Trophoblast cell (in vitro differentiated cells and primary cell): ENCODE measurements at regions not wholly inside any gene's neighbourhood (a gene's known extent, or its start where the extent isn't known, plus 50 kb on each side); places are given as distances from the start of the nearest gene placed in this dataset.

Experiments
- DNase-seq, 2 donors: peaks; one replicate each; pipeline ENCODE4 v3.0.0-alpha.2; 2016
- H2AFZ ChIP-seq: 2 replicates; pipeline ENCODE4 v1.6.1; 2013; ENCODE audit warnings: low read length, moderate library complexity, mild to moderate bottlenecking; ENCODE audit not compliant: insufficient read depth, poor library complexity
- H2AK5ac ChIP-seq: 2 replicates; pipeline ENCODE4 v1.6.1; 2013; ENCODE audit warnings: mild to moderate bottlenecking, low read length
- H2BK120ac ChIP-seq: 2 replicates; pipeline ENCODE4 v1.6.1; 2013; ENCODE audit warnings: low read length, mild to moderate bottlenecking, moderate library complexity; ENCODE audit not compliant: insufficient read depth, poor library complexity
- H2BK12ac ChIP-seq: 2 replicates; pipeline ENCODE4 v1.6.1; 2013; ENCODE audit warnings: mild to moderate bottlenecking, low read length, moderate library complexity
- H2BK5ac ChIP-seq: 2 replicates; pipeline ENCODE4 v1.6.1; 2013; ENCODE audit warnings: low read length, low read depth, moderate library complexity, mild to moderate bottlenecking; ENCODE audit not compliant: poor library complexity
- H3K14ac ChIP-seq: 2 replicates; pipeline ENCODE4 v1.6.1; 2013; ENCODE audit warnings: mild to moderate bottlenecking, low read length
- H3K18ac ChIP-seq: 2 replicates; pipeline ENCODE4 v1.6.1; 2013; ENCODE audit warnings: mild to moderate bottlenecking, low read length
- H3K23ac ChIP-seq: 2 replicates; pipeline ENCODE4 v1.6.1; 2013; ENCODE audit warnings: low read length
- H3K27ac ChIP-seq: 2 replicates; pipeline ENCODE4 v1.5.1; 2013; ENCODE audit warnings: low read depth, mild to moderate bottlenecking, inconsistent platforms, low read length, moderate library complexity
- H3K27me3 ChIP-seq: 2 replicates; pipeline ENCODE4 v1.6.1; 2013; ENCODE audit warnings: inconsistent platforms, mild to moderate bottlenecking, low read length, moderate library complexity; ENCODE audit not compliant: insufficient read depth
- H3K36me3 ChIP-seq, 2 experiments: 1 replicate in 1 of 2; 2 replicates in 1 of 2; pipeline ENCODE4 v1.6.1; 2013; ENCODE audit warnings: low read length in 2 of 2, mild to moderate bottlenecking in 2 of 2, moderate library complexity in 1 of 2; ENCODE audit not compliant: insufficient read depth in 2 of 2, control insufficient read depth in 1 of 2
- H3K4ac ChIP-seq: 2 replicates; pipeline ENCODE4 v1.6.1; 2013; ENCODE audit warnings: low read depth, mild to moderate bottlenecking, low read length, moderate library complexity
- H3K4me1 ChIP-seq, 2 experiments: 1 replicate in 1 of 2; 2 replicates in 1 of 2; pipeline ENCODE4 v1.6.1; 2013; ENCODE audit warnings: low read length in 2 of 2, mild to moderate bottlenecking in 2 of 2, moderate library complexity in 1 of 2; ENCODE audit not compliant: insufficient read depth in 2 of 2, control insufficient read depth in 1 of 2
- H3K4me2 ChIP-seq: 2 replicates; pipeline ENCODE4 v1.6.1; 2013; ENCODE audit warnings: inconsistent platforms, mild to moderate bottlenecking, low read length, moderate library complexity
- H3K4me3 ChIP-seq: 2 replicates; pipeline ENCODE4 v1.5.1; 2013; ENCODE audit warnings: mild to moderate bottlenecking, low read depth, low read length, inconsistent platforms
- H3K79me1 ChIP-seq: one replicate; pipeline ENCODE4 v1.6.1; 2013; ENCODE audit warnings: low read length
- H3K79me2 ChIP-seq: 2 replicates; pipeline ENCODE4 v1.6.1; 2013; ENCODE audit warnings: low read length, mild to moderate bottlenecking; ENCODE audit not compliant: control insufficient read depth, insufficient read depth, poor library complexity
- H3K9ac ChIP-seq: 2 replicates; pipeline ENCODE4 v1.6.1; 2013; ENCODE audit warnings: mild to moderate bottlenecking, low read length
- H3K9me3 ChIP-seq: 2 replicates; pipeline ENCODE4 v1.6.1; 2013; ENCODE audit warnings: low read depth, mild to moderate bottlenecking, control low read depth, inconsistent platforms, low read length; ENCODE audit not compliant: insufficient read depth
- H4K12ac ChIP-seq: 2 replicates; pipeline ENCODE4 v1.6.1; 2013; ENCODE audit warnings: low read depth, mild to moderate bottlenecking, low read length, moderate library complexity
- H4K8ac ChIP-seq: 2 replicates; pipeline ENCODE4 v1.6.1; 2013; ENCODE audit warnings: low read depth, mild to moderate bottlenecking, low read length, moderate library complexity
- H4K91ac ChIP-seq: one replicate; pipeline ENCODE4 v1.6.1; 2013; ENCODE audit warnings: low read depth, mild to moderate bottlenecking, low read length, moderate library complexity
- WGBS: extraction: QIAGEN DNeasy Blood & Tissue Kit; methylation state at CpG from one replicate; pipeline ENCODE4 v1.1.7; 2013; ENCODE audit warnings: missing lambda C conversion rate; ENCODE audit not compliant: insufficient read length, insufficient coverage; ENCODE audit errors: extremely low coverage; 5-methylcytosine and 5-hydroxymethylcytosine counted together

DNA sequence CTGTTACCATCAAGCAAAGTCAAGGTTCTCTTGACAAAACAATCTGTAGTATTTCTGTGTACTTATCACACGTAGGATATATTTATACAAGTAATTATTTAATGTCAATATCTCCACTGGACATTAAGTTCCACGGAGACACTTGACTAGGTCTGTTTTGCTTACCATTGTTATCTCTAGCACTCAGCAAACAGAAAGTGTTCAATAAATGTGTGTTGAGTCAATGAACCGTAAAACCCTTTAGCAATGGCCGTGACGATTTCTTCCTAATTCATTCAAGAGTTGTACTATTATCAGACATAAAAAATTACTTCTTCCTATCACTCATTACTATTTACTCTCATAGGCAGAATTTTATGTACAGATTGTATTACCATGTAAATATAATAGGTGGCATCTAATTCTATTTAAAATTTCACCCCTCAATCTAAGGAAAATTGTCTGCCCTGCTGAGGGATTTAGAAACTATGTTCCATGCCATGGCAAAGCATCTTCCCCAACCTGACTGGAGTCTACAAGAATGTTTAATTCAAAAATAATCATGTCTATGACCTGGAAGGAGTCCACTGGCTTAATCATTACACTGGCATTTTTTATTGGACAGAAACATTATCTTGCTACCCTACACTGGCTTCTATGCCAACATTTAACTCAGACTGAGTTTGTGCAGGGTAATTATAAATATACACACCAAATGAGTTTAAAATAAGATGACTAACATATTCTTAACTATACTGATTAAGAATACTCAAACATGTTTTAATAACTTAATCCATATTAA is 301.9 kb downstream of the ZEB2 start:
- Histone ChIP-seq H3K18ac (no peak overlapping the region), H3K27ac (no peak overlapping the region), H3K9me3 (no peaks in the 10 kb centered on the region), H3K27me3 (no peaks in the 10 kb centered on the region), H3K4me3 (no peak overlapping the region), H3K14ac (no peak overlapping the region), H3K79me1 (no peaks in the 10 kb centered on the region), H3K23ac (no peak overlapping the region), H4K8ac (no peak overlapping the region), H4K12ac (no peak overlapping the region), H3K36me3 (no peaks in the 10 kb centered on the region), H2BK120ac (no peak overlapping the region), H2AK5ac (no peak overlapping the region), H3K4me1 (no peaks in the 10 kb centered on the region), H3K4me2 (no peak overlapping the region), H2AFZ (no peak overlapping the region), H2BK12ac (no peak overlapping the region), H3K9ac (no peak overlapping the region), H2BK5ac (no peak overlapping the region), H3K79me2 (no peaks in the 10 kb centered on the region), H4K91ac (no peak overlapping the region), H3K4ac (no peak overlapping the region)
- DNase-seq, result no peak
- no CpG with 5 or more reads among the region's 5 CpGs for WGBS

DNA sequence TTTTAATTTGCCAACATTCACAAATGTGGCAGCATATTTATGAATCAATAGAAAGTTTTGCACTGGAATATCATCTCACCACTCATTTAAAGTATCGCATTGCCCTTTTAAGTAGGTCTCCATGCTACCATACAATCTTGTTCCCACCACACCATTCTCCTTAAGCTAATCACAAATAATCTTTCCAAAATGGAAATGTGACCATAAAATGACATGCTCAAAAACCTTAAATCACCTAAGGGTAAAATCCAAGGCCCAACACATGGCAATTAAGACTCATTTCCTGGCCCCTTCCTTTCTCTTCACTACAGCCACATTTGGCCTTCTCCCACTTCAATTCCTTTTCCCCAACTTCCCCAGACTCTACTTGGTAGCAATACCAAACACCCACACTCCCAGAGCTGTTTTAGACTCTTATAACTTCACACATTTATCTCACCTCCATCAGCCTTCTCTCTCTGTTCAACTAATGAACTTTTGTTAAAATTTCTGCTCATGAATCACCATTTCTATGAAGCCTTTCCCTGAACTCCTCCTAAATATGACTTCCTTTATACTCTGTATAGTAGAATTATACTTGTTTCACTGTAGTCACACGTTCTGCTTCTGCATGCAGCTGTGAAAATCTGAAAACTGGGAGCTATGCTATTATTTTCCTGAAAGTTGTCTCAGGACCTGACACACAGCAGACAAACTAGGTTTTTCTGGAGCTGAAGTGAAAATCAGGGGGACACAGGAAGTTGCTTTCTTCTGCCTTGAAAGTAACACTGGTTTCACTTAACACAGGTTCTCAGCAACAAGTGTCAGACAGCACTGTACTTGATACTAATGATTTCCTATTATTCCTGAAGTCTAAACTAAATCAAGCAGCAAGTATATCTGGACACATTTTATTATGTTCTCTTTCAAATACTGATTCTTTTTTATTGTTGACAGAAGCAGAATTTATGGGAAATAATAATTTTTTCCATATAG is 303.9 kb downstream of the ZEB2 start:
- no peak overlapping the region for H4K12ac ChIP-seq
- H3K79me1 ChIP-seq, result no peaks in the 10 kb centered on the region
- H2AFZ ChIP-seq, result no peak overlapping the region
- no peaks in the 10 kb centered on the region for H3K4me1 ChIP-seq
- no peaks in the 10 kb centered on the region for H3K27me3 ChIP-seq
- no peaks in the 10 kb centered on the region for H3K79me2 ChIP-seq
- no peak overlapping the region for H2BK12ac ChIP-seq
- no peak overlapping the region for H3K18ac ChIP-seq
- H4K91ac ChIP-seq, result no peak overlapping the region
- no peak overlapping the region for H2AK5ac ChIP-seq
- no CpG with 5 or more reads among the region's 2 CpGs for WGBS
- H3K23ac ChIP-seq, result no peak overlapping the region
- H3K4me3 ChIP-seq, result no peak overlapping the region
- H3K9me3 ChIP-seq, result no peaks in the 10 kb centered on the region
- no peak overlapping the region for H2BK120ac ChIP-seq
- H3K9ac ChIP-seq, result no peak overlapping the region
- DNase-seq, result no peak
- no peak overlapping the region for H3K4ac ChIP-seq
- no peak overlapping the region for H3K14ac ChIP-seq
- H3K27ac ChIP-seq, result no peak overlapping the region
- no peak overlapping the region for H4K8ac ChIP-seq
- H2BK5ac ChIP-seq, result no peak overlapping the region
- H3K36me3 ChIP-seq, result no peaks in the 10 kb centered on the region
- no peak overlapping the region for H3K4me2 ChIP-seq

DNA sequence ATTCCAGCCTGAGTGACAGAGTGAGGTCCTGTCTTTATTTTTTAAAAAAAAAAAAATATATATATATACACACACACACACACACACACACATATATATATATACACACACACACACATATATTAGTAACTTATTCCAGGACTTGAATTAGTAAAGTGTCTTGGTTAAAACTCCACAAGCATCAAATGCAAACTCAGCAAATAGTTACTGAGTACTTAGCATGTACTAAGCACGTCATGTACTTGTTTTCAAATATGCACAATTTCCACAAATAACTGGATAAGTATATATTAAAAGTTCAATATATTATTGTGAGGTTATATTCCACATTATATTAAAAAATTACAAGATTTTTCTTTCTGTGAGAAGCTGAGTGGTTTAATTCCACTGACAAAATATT is 304.7 kb downstream of the ZEB2 start:
- WGBS, result no CpG with 5 or more reads among the region's 1 CpG
- H3K18ac ChIP-seq, result no peak overlapping the region

GRCh38 chr2:144213797-144214196 is 306.1 kb downstream of the ZEB2 start:
- Histone ChIP-seq H2AFZ (no peak overlapping the region), H4K12ac (no peak overlapping the region), H2BK12ac (no peak overlapping the region), H3K4me3 (no peak overlapping the region), H3K14ac (no peak overlapping the region), H3K79me2 (no peaks in the 10 kb centered on the region), H4K91ac (no peak overlapping the region), H3K4me2 (no peak overlapping the region), H2BK120ac (no peak overlapping the region), H3K27ac (no peak overlapping the region), H3K4ac (no peak overlapping the region), H2BK5ac (no peak overlapping the region), H3K27me3 (no peaks in the 10 kb centered on the region), H3K23ac (no peak overlapping the region), H4K8ac (no peak overlapping the region), H3K79me1 (no peaks in the 10 kb centered on the region), H3K9ac (no peak overlapping the region), H2AK5ac (no peak overlapping the region), H3K36me3 (no peaks in the 10 kb centered on the region), H3K4me1 (no peaks in the 10 kb centered on the region), H3K18ac (no peak overlapping the region), H3K9me3 (no peaks in the 10 kb centered on the region)
- DNase-seq, result no peak
- WGBS, result no CpG with 5 or more reads among the region's 2 CpGs

More for the DNA sequence above, 304.7 kb downstream of the ZEB2 start:
- no peak overlapping the region for H4K91ac ChIP-seq
- H2BK120ac ChIP-seq, result no peak overlapping the region
- no peak for DNase-seq
- H3K4me2 ChIP-seq, result no peak overlapping the region
- H2AK5ac ChIP-seq, result no peak overlapping the region
- H2BK5ac ChIP-seq, result no peak overlapping the region
- H3K27me3 ChIP-seq, result no peaks in the 10 kb centered on the region
- H3K14ac ChIP-seq, result no peak overlapping the region
- H3K79me1 ChIP-seq, result no peaks in the 10 kb centered on the region
- no peak overlapping the region for H4K12ac ChIP-seq
- no peak overlapping the region for H2BK12ac ChIP-seq
- no peak overlapping the region for H3K27ac ChIP-seq
- no peak overlapping the region for H3K9ac ChIP-seq
- H3K9me3 ChIP-seq, result no peaks in the 10 kb centered on the region
- no peak overlapping the region for H4K8ac ChIP-seq
- no peaks in the 10 kb centered on the region for H3K79me2 ChIP-seq
- no peak overlapping the region for H2AFZ ChIP-seq
- H3K4me1 ChIP-seq, result no peaks in the 10 kb centered on the region
- no peaks in the 10 kb centered on the region for H3K36me3 ChIP-seq
- H3K4me3 ChIP-seq, result no peak overlapping the region
- no peak overlapping the region for H3K4ac ChIP-seq
- H3K23ac ChIP-seq, result no peak overlapping the region
